Natural killer cell (primary cell): ENCODE measurements at regions not wholly inside any gene's neighbourhood (a gene's known extent, or its start where the extent isn't known, plus 50 kb on each side); places are given as distances from the start of the nearest gene placed in this dataset.

ENCODE experiments used
- ATAC-seq, 3 donors: fragments of 150-1000 bp in 2 of 3; fragments of 200-7000 bp in 1 of 3; cut with Tn5 transposase; 1 replicate in 1 of 3; 2 replicates in 2 of 3; pipeline ENCODE4 v1.10.0; 2021; ENCODE audit warnings: mild to moderate bottlenecking in 2 of 3, moderate library complexity in 2 of 3
- DNase-seq, 2 donors: peaks; one replicate each; pipeline versions ENCODE4 v3.0.0 to v3.0.0-alpha.2; 2013 to 2021; ENCODE audit warnings: mixed read lengths in 1 of 2
- H3K27ac ChIP-seq: one replicate; pipeline ENCODE4 v1.5.1; 2013; ENCODE audit warnings: mild to moderate bottlenecking, low read length
- H3K27me3 ChIP-seq: one replicate; pipeline ENCODE4 v1.6.1; 2013; ENCODE audit warnings: low read length; ENCODE audit not compliant: control insufficient read depth, insufficient read depth
- H3K36me3 ChIP-seq: one replicate; pipeline ENCODE4 v1.6.1; 2013; ENCODE audit warnings: low read length; ENCODE audit not compliant: control insufficient read depth, insufficient read depth
- H3K4me1 ChIP-seq: one replicate; pipeline ENCODE4 v1.6.1; 2013; ENCODE audit warnings: low read length; ENCODE audit not compliant: control insufficient read depth, insufficient read depth
- H3K4me3 ChIP-seq: one replicate; pipeline ENCODE4 v1.5.1; 2013; ENCODE audit warnings: low read length
- H3K9me3 ChIP-seq: one replicate; pipeline ENCODE4 v1.6.1; 2013; ENCODE audit warnings: low read length; ENCODE audit not compliant: control insufficient read depth, insufficient read depth
- H3K27ac Mint-ChIP-seq, 2 donors: one replicate each; pipeline ENCODE4 v1.8.0; 2022; ENCODE audit warnings: mild to moderate bottlenecking in 2 of 2, mixed read lengths in 2 of 2, moderate library complexity in 1 of 2
- H3K27me3 Mint-ChIP-seq, 2 donors: one replicate each; pipeline ENCODE4 v1.8.0; 2022; ENCODE audit warnings: low read depth in 2 of 2, mixed read lengths in 2 of 2
- H3K36me3 Mint-ChIP-seq: one replicate; pipeline ENCODE4 v1.8.0; 2022; ENCODE audit warnings: mixed read lengths
- H3K4me1 Mint-ChIP-seq, 2 donors: one replicate each; pipeline ENCODE4 v1.8.0; 2022; ENCODE audit warnings: mixed read lengths in 2 of 2
- H3K4me3 Mint-ChIP-seq: one replicate; pipeline ENCODE4 v1.8.0; 2022; ENCODE audit warnings: mild to moderate bottlenecking, moderate library complexity, mixed read lengths
- H3K9me3 Mint-ChIP-seq, 2 donors: one replicate each; pipeline ENCODE4 v1.8.0; 2022; ENCODE audit warnings: mixed read lengths in 2 of 2
- WGBS: methylation state at CpG from one replicate; pipeline ENCODE4 v1.1.7; 2013; ENCODE audit warnings: missing lambda C conversion rate; ENCODE audit not compliant: insufficient coverage; 5-methylcytosine and 5-hydroxymethylcytosine counted together
- intact Hi-C: fragments of 100-400 bp; cut with micrococcal nuclease; formaldehyde crosslinking; loops from one replicate; pipeline ENCODE4 v1.14.2; 2022
- TF ChIP-seq, protein P1 (sequence below): fragments of 200-600 bp; IDR thresholded peaks from one replicate; pipeline ENCODE4 v1.8.0; 2022; ENCODE audit warnings: antibody characterized with exemption

DNA sequence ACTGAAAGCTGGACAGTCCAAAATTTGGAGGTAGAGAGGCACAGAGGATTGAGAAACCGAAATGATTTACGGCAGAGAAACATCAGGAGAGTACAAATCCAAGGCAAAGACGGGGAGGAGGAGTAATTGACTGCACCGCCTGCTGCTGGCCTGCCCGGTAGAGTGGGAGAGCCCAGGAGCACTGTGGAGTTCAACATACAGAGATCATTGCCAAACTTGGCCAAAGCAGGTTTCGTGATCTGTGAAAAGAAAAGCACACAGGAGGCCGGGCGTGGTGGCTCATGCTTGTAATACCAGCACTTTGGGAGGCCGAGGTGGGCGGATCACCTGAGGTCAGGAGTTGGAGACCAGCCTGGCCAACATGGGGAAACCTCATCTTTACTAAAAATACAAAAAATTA lies 306.0 kb upstream of the PFKP start:
- Mint-ChIP-seq H3K27me3 (peaks cover 0 to 16% of the 10 kb centered on the region in 2 donors), H3K4me3 (no peak overlapping the region), H3K27ac (no peak overlapping the region), H3K4me1 (no peaks in the 10 kb centered on the region), H3K9me3 (peaks cover 5% of the 10 kb centered on the region in 2 donors), H3K36me3 (no peaks in the 10 kb centered on the region)
- Histone ChIP-seq H3K36me3 (no peaks in the 10 kb centered on the region), H3K4me1 (no peaks in the 10 kb centered on the region), H3K27me3 (no peaks in the 10 kb centered on the region), H3K4me3 (no peak overlapping the region), H3K27ac (no peak overlapping the region), H3K9me3 (no peaks in the 10 kb centered on the region)
- 89% methylated on average over 10 of the region's 10 CpGs for WGBS
- ATAC-seq (no peak), DNase-seq (no peak)
- TF ChIP-seq, protein P1, sequence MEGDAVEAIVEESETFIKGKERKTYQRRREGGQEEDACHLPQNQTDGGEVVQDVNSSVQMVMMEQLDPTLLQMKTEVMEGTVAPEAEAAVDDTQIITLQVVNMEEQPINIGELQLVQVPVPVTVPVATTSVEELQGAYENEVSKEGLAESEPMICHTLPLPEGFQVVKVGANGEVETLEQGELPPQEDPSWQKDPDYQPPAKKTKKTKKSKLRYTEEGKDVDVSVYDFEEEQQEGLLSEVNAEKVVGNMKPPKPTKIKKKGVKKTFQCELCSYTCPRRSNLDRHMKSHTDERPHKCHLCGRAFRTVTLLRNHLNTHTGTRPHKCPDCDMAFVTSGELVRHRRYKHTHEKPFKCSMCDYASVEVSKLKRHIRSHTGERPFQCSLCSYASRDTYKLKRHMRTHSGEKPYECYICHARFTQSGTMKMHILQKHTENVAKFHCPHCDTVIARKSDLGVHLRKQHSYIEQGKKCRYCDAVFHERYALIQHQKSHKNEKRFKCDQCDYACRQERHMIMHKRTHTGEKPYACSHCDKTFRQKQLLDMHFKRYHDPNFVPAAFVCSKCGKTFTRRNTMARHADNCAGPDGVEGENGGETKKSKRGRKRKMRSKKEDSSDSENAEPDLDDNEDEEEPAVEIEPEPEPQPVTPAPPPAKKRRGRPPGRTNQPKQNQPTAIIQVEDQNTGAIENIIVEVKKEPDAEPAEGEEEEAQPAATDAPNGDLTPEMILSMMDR: no peak
- intact Hi-C loops: no loop called here

DNA sequence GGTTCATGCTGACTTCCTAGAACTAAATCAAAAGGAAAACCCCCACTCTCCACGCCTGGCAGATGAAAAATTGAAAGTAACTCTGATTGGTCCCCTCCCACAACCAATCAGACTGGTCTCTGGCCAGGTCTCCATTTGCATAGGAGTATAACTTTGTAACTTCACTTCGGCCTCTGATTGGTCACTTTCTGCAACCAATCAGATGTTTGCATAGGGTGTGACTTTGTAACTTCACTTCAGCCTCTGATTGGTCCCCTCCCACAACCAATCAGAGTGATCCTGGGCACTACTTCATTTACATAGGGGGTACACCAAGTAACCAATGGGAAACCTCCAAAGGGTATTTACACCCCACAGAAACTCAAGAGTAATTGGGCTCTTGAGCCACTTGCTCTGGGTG lies 306.6 kb upstream of the PFKP start:
- Histone ChIP-seq H3K27me3 (no peaks in the 10 kb centered on the region), H3K36me3 (no peaks in the 10 kb centered on the region), H3K4me1 (no peaks in the 10 kb centered on the region), H3K9me3 (no peaks in the 10 kb centered on the region), H3K4me3 (no peak overlapping the region), H3K27ac (no peak overlapping the region)
- H3K36me3 Mint-ChIP-seq: no peaks in the 10 kb centered on the region
- TF ChIP-seq, protein P1: no peak
- intact Hi-C loops: no loop called here
- DNase-seq (no peak), ATAC-seq (no peak)
- WGBS: 81% methylated on average over 2 of the region's 2 CpGs
- H3K4me1 Mint-ChIP-seq: no peaks in the 10 kb centered on the region
- H3K9me3 Mint-ChIP-seq: peaks cover 5% of the 10 kb centered on the region in 2 donors
- no peak overlapping the region for H3K4me3 Mint-ChIP-seq
- H3K27ac Mint-ChIP-seq: no peak overlapping the region
- H3K27me3 Mint-ChIP-seq: peaks cover 0 to 19% of the 10 kb centered on the region in 2 donors

DNA sequence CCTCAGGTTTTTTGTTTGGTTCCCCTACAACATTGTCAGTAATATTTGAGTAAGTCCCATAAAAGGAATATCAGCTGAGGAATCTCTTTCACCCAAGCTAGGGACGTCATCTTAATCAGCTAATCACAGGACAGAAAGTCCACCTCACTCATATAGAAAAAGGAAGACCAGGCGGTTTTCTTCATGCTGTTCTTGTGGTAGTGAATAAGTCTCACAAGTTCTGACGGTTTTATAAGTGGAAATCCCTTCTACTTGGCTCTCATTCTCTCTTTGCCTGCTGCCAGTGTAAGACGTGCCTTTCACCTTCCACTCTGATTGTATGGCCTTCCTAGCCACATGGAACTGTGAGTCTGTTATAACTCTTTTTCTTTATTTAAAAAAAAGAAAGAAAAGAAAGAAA lies 308.1 kb upstream of the PFKP start:
- Histone ChIP-seq H3K4me3 (no peak overlapping the region), H3K9me3 (no peaks in the 10 kb centered on the region), H3K4me1 (no peaks in the 10 kb centered on the region), H3K36me3 (no peaks in the 10 kb centered on the region), H3K27ac (no peak overlapping the region), H3K27me3 (no peaks in the 10 kb centered on the region)
- Mint-ChIP-seq H3K36me3 (no peaks in the 10 kb centered on the region), H3K4me3 (no peak overlapping the region), H3K4me1 (no peaks in the 10 kb centered on the region), H3K9me3 (peaks cover 5% of the 10 kb centered on the region in 2 donors), H3K27ac (no peak overlapping the region), H3K27me3 (peaks cover 0 to 17% of the 10 kb centered on the region in 2 donors)
- intact Hi-C loops: no loop called here
- WGBS: 67% methylated on average over 1 of the region's 4 CpGs
- ATAC-seq: no peak
- DNase-seq: no peak
- TF ChIP-seq, protein P1: no peak

DNA sequence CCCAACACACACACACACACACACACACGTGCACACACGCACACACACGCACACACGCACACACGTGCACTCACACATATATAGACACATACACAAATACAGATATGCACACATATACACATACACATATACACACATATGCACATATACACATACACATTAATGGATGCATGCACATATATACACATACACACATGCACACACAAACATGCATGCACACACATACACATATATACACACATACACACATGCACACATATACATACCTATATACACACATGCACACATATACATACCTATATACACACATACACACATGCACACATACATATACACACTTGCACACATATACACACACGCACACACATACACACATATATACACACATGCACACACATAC lies 312.4 kb upstream of the PFKP start:
- H3K4me1 ChIP-seq: no peaks in the 10 kb centered on the region
- peaks cover 0 to 5% of the 10 kb centered on the region in 2 donors for H3K9me3 Mint-ChIP-seq
- no peak overlapping the region for H3K4me3 Mint-ChIP-seq
- H3K27me3 ChIP-seq: no peaks in the 10 kb centered on the region
- WGBS: 64% methylated on average over 6 of the region's 6 CpGs
- DNase-seq (no peak), ATAC-seq (peak in 1 of 3 donors; percentile 37)
- H3K4me1 Mint-ChIP-seq: no peaks in the 10 kb centered on the region
- no peak overlapping the region for H3K4me3 ChIP-seq
- intact Hi-C loops: no loop called here
- H3K36me3 Mint-ChIP-seq: no peaks in the 10 kb centered on the region
- peaks cover 0 to 3% of the 10 kb centered on the region in 2 donors for H3K27me3 Mint-ChIP-seq
- no peak overlapping the region for H3K27ac Mint-ChIP-seq
- H3K9me3 ChIP-seq: no peaks in the 10 kb centered on the region
- H3K27ac ChIP-seq: no peak overlapping the region
- H3K36me3 ChIP-seq: no peaks in the 10 kb centered on the region
- TF ChIP-seq, protein P1: no peak
